Cardiac fibroblast (primary cell): ENCODE measurements at regions not wholly inside any gene's neighbourhood (a gene's known extent, or its start where the extent isn't known, plus 50 kb on each side); places are given as distances from the start of the nearest gene placed in this dataset.
A peak's percentile ranks its signal among the peaks of the same experiment; 100 is the strongest.
"Not testable (repeated sequence)": the region's sequence is repeated elsewhere in the genome, so short reads cannot be mapped to it uniquely, and the experiment has no call there.

Experiments used
- DNase-seq, 2 donors: peaks; one replicate each; pipeline versions ENCODE4 v3.0.0 to v3.0.0-alpha.2; 2010; ENCODE audit warnings: low read depth in 2 of 2
- H3K4me3 ChIP-seq, 2 donors: replicated peaks in 1 of 2; 1 replicate in 1 of 2; 2 replicates in 1 of 2; pipeline ENCODE4 v1.5.1; 2011; ENCODE audit warnings: low read depth in 2 of 2, low read length in 2 of 2, mild to moderate bottlenecking in 2 of 2, moderate library complexity in 1 of 2
- TF ChIP-seq, protein P1 (sequence below): IDR thresholded peaks from one replicate; pipeline ENCODE4 v1.5.1; 2011; ENCODE audit warnings: low read depth, mild to moderate bottlenecking, low read length, inconsistent platforms

DNA sequence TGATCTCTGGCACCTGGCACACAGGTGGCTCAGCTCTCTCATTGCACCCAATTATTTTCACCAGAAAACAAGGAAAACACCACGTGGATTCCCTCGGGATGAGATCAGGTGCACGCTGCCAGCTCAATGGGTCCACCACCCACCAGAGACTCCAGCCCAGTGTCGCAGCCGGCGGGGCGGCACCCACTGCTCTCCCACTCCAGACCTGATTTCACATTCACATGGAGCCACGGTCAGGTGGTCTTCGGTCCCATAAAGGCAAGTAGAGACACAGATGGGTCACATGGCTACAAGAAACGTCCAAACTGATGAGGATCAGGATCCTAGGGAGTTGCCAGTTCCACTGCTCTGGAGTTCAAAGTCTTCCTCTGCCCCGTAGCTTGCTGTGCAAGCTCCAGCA, 217.6 kb downstream of the ANKRD30B start:
- H3K4me3 ChIP-seq, result no peak overlapping the region
- DNase-seq, result no peak
- TF ChIP-seq, protein P1, sequence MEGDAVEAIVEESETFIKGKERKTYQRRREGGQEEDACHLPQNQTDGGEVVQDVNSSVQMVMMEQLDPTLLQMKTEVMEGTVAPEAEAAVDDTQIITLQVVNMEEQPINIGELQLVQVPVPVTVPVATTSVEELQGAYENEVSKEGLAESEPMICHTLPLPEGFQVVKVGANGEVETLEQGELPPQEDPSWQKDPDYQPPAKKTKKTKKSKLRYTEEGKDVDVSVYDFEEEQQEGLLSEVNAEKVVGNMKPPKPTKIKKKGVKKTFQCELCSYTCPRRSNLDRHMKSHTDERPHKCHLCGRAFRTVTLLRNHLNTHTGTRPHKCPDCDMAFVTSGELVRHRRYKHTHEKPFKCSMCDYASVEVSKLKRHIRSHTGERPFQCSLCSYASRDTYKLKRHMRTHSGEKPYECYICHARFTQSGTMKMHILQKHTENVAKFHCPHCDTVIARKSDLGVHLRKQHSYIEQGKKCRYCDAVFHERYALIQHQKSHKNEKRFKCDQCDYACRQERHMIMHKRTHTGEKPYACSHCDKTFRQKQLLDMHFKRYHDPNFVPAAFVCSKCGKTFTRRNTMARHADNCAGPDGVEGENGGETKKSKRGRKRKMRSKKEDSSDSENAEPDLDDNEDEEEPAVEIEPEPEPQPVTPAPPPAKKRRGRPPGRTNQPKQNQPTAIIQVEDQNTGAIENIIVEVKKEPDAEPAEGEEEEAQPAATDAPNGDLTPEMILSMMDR, result no peak

DNA sequence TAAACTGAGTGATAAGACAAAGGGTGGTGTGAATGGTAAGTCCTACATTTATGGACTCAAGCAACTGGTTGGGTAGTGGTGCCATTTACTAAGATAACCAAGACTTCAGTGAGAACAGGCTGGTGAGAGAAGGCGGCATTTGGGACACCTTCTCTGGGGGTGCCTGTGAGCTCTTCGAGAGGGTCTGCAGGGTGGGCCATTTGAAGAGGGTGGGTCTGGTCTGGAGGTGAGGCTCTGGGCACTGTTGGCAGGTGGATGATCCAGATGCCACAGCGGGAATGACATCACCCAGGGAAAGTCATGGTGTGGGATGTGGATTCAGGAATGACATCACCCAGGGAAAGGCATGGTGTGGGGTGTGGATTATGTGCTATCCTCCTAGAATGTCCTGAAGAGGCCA, 219.3 kb downstream of the ANKRD30B start:
- not testable (repeated sequence) for H3K4me3 ChIP-seq, DNase-seq

DNA sequence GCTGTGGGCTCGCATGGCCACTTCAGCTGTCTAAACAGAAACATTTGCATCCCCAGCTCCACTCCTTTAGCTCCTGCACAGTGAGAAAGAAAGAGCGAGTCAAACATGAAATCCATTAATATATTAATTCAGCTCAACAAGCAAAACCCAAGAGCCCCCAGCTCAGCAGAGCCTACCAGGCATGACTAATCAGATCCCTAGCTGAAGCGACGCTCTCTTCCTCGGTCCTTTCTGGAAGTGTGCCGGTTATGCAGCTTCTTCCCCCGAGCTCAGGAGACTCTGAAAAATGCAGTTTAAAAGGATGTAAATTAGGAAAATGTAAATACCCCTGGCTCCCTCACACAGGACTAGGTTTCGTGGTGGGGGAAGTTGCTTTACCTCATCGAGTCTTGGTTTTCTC, 221.5 kb downstream of the ANKRD30B start:
- no peak for DNase-seq
- TF ChIP-seq, protein P1, result no peak
- no peak overlapping the region for H3K4me3 ChIP-seq

DNA sequence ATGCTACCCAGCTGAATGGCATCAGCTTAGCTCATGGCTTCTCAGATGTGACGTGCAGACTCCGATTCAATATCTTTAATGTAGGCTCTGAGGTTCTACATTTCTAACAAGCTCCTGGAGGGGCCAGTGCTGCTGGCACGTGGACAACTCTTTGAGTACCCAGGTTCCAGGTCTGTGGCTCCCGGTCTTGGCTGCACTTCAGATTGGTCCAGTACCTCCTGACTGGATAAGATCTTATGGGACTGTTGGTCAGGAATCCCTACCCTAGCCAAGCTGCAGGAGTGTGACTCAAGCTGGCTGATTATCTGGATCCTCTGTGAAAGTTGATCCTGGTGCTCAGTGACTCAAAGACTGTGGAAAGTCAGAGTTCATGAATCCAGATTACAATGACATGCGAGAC, 222.1 kb downstream of the ANKRD30B start:
- DNase-seq, result peak in 1 of 2 donors; percentile 42
- H3K4me3 ChIP-seq, result no peak overlapping the region
- TF ChIP-seq, protein P1, result no peak

DNA sequence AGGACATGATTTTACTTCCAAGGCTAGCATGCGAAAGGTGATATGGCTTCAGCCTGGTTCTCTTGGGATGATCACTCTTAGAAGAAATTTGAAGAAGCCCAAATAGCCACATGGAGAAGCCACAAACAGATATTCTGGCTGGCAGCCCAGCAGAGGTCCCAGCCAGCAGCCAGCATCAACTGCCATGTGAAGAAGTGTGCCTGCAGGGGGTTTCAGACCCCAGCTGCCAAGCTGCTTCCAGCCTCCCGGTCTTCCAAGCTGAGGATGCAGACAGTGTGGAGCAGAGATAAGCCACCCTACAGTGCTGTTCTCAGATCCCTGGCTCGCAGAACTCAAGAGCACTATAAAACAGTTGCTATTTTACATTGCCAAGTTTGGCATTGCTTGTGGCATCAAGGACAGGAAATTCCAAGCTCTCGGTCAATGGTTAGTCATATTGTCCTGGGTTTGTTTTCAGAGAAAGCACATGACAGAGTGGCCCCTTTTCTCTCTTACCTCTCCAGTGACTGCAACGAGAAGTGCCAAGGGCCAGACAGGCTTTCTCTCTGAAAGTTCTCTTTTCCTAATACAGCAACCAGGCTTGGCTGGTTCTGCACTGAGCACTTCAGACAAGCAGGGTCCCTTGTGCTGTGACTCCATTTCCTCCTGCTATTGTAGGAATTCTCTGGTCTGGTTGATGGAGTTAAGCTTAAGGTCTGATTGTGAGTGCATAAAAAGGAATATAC, 223.7 kb downstream of the ANKRD30B start:
- no peak overlapping the region for H3K4me3 ChIP-seq
- DNase-seq, result peak in 1 of 2 donors; percentile 50
- TF ChIP-seq, protein P1, result no peak

DNA sequence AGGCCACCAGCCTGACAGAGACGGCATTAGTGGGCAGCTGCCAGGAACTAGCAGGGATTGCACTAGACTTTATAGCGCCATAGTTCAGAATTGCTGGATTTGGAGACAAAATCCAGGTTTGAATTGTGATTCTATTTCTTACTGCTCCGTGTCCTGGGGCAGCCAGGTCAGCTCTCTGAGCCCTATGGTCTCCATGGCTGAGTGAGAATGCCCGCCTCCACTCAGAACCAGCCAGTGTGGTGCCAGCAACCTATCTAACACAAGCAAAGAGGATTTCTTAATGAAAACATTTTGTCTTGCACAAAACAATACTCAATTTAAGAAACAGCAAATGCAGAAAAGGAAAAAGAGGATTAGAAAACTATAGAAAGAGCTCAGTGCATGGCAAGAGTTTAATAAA, 225.4 kb downstream of the ANKRD30B start:
- not testable (repeated sequence) for H3K4me3 ChIP-seq, DNase-seq

DNA sequence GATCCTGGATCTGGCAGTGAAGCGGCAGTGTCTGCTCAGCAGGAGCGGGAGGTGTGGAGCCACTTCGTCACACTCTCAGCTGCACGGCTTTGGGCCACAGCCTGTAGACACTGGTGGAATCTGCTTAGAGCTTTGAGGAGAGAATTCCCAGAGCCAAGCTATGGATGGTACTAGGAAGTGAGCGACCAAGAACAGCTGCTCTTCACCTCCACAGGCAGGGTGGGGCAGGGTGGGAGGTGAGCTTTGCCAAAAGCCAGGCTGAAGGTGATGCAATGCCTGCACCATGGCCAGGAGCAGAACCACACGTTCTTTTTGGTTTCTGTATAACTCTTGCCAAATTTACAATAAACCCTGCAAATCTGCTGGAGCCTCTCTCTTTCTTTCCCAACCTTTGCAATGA, 226.1 kb downstream of the ANKRD30B start:
- H3K4me3 ChIP-seq, result no peak overlapping the region
- TF ChIP-seq, protein P1, result no peak
- no peak for DNase-seq

DNA sequence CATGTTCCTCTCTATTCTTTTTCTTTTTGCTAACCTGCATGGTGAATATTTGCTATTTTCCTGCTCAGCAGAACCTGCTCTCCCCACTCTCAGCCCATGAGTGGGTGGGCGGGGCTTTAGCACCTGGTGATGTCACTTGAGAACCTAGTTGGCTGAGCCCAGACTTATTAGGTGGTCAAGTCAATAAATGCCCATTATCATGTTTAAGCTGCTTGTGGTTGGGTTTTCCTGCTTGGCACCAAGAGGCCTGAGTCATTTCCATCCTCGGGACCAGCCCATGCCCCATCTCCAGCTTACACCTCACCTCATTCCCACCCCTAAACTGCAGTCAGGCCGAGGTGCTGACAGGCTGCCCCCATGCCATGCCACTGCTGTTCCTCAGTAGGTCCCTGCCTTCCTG, 226.6 kb downstream of the ANKRD30B start:
- no peak overlapping the region for H3K4me3 ChIP-seq
- TF ChIP-seq, protein P1, result no peak
- DNase-seq, result no peak
